ENCODE measurements at regions not wholly inside any gene's neighbourhood (a gene's known extent, or its start where the extent isn't known, plus 50 kb on each side); places are given as distances from the start of the nearest gene placed in this dataset.

GRCh38 chr7:41467596-41467995 is 235.3 kb downstream of the INHBA start:
- POLR2A ChIA-PET = no interaction called here
- H3K9me3 Mint-ChIP-seq (ENCODE audit: insufficient read depth) = no peaks in the 10 kb centered on the region
- H3K9ac ChIP-seq (ENCODE audit: low read length) = no peak overlapping the region
- no peak overlapping the region for H3K27ac Mint-ChIP-seq
- no peak overlapping the region for H3K4me3 Mint-ChIP-seq
- no peak for DNase-seq
- H3K4me2 ChIP-seq (replicated peaks; ENCODE audit: low read depth, low read length, poor library complexity, severe bottlenecking) = no peak overlapping the region
- peaks cover 4% of the 10 kb centered on the region for H3K27me3 Mint-ChIP-seq
- H3K79me2 ChIP-seq (ENCODE audit: control insufficient read depth, insufficient read depth, low read length) = no peaks in the 10 kb centered on the region
- H3K27me3 ChIP-seq (replicated peaks in 1 of 4; ENCODE audit: control extremely low read depth in 1 of 4, control insufficient read depth in 3 of 4, insufficient read depth in 4 of 4, low read length in 3 of 4) = no peaks in the 10 kb centered on the region
- ATAC-seq (ENCODE audit: low read depth) = no peak
- intact Hi-C loops (cut with micrococcal nuclease) = no loop called here
- no peaks in the 10 kb centered on the region for H4K20me1 ChIP-seq (ENCODE audit: control insufficient read depth, insufficient read depth, low read length, poor library complexity, severe bottlenecking)
- H3K4me1 ChIP-seq (ENCODE audit: control insufficient read depth in 2 of 2, insufficient read depth in 2 of 2, low read length in 2 of 2) = no peaks in the 10 kb centered on the region
- H3K36me3 ChIP-seq (replicated peaks in 1 of 2; ENCODE audit: control extremely low read depth in 1 of 2, control insufficient read depth in 1 of 2, extremely low read depth in 1 of 2, insufficient read depth in 2 of 2, low read length in 1 of 2) = no peaks in the 10 kb centered on the region
- H3K4me3 ChIP-seq (ENCODE audit: control extremely low read depth in 1 of 5, extremely low read depth in 1 of 5, insufficient read depth in 1 of 5, low read depth in 2 of 5, low read length in 4 of 5) = no peak overlapping the region
- H2AFZ ChIP-seq (ENCODE audit: insufficient read depth, low read depth, low read length, poor library complexity, severe bottlenecking) = no peak overlapping the region
- H3K9me3 ChIP-seq (ENCODE audit: control extremely low read depth in 1 of 3, control insufficient read depth in 2 of 3, insufficient read depth in 1 of 3, low read length in 2 of 3) = no peaks in the 10 kb centered on the region
- no peak for TF ChIP-seq EZH2 (IDR thresholded peaks at IDR 0.05; ENCODE audit: borderline replicate concordance, insufficient read depth, low read depth, low read length, poor library complexity, severe bottlenecking)
- TF ChIP-seq CTCF (IDR thresholded peaks at IDR 0.05) = no peak
- H3K4me1 Mint-ChIP-seq = peaks cover 2% of the 10 kb centered on the region
- WGBS (ENCODE audit: insufficient coverage) = 95% methylated on average over 2 of the region's 2 CpGs
- CTCF ChIA-PET = no interaction called here
- no peak overlapping the region for H3K27ac ChIP-seq (ENCODE audit: low read length in 2 of 2)

GRCh38 chr7:41466760-41467384 is 236.0 kb downstream of the INHBA start:
- POLR2A ChIA-PET = no interaction called here
- Histone ChIP-seq H4K20me1 (ENCODE audit: control insufficient read depth, insufficient read depth, low read length, poor library complexity, severe bottlenecking) (no peaks in the 10 kb centered on the region), H3K36me3 (replicated peaks in 1 of 2; ENCODE audit: control extremely low read depth in 1 of 2, control insufficient read depth in 1 of 2, extremely low read depth in 1 of 2, insufficient read depth in 2 of 2, low read length in 1 of 2) (no peaks in the 10 kb centered on the region), H3K27ac (ENCODE audit: low read length in 2 of 2) (no peak overlapping the region), H3K9ac (ENCODE audit: low read length) (no peak overlapping the region), H3K9me3 (ENCODE audit: control extremely low read depth in 1 of 3, control insufficient read depth in 2 of 3, insufficient read depth in 1 of 3, low read length in 2 of 3) (no peaks in the 10 kb centered on the region), H2AFZ (ENCODE audit: insufficient read depth, low read depth, low read length, poor library complexity, severe bottlenecking) (no peak overlapping the region), H3K79me2 (ENCODE audit: control insufficient read depth, insufficient read depth, low read length) (no peaks in the 10 kb centered on the region), H3K4me3 (ENCODE audit: control extremely low read depth in 1 of 5, extremely low read depth in 1 of 5, insufficient read depth in 1 of 5, low read depth in 2 of 5, low read length in 4 of 5) (no peak overlapping the region), H3K4me2 (replicated peaks; ENCODE audit: low read depth, low read length, poor library complexity, severe bottlenecking) (no peak overlapping the region), H3K27me3 (replicated peaks in 1 of 4; ENCODE audit: control extremely low read depth in 1 of 4, control insufficient read depth in 3 of 4, insufficient read depth in 4 of 4, low read length in 3 of 4) (no peaks in the 10 kb centered on the region), H3K4me1 (ENCODE audit: control insufficient read depth in 2 of 2, insufficient read depth in 2 of 2, low read length in 2 of 2) (no peaks in the 10 kb centered on the region)
- Mint-ChIP-seq H3K4me1 (peaks cover 2% of the 10 kb centered on the region), H3K27ac (no peak overlapping the region), H3K4me3 (no peak overlapping the region), H3K27me3 (peaks cover 7% of the 10 kb centered on the region), H3K9me3 (ENCODE audit: insufficient read depth) (no peaks in the 10 kb centered on the region)
- intact Hi-C loops (cut with micrococcal nuclease) = no loop called here
- CTCF ChIA-PET = no interaction called here
- 100% methylated on average over 1 of the region's 6 CpGs for WGBS (ENCODE audit: insufficient coverage)
- TF ChIP-seq EZH2 (IDR thresholded peaks at IDR 0.05; ENCODE audit: borderline replicate concordance, insufficient read depth, low read depth, low read length, poor library complexity, severe bottlenecking) (no peak), CTCF (IDR thresholded peaks at IDR 0.05) (no peak)
- no peak for DNase-seq
- no peak for ATAC-seq (ENCODE audit: low read depth)
